HG02588 (cell line): ENCODE measurements at regions not wholly inside any gene's neighbourhood (a gene's known extent, or its start where the extent isn't known, plus 50 kb on each side); places are given as distances from the start of the nearest gene placed in this dataset.

Experiments
- ATAC-seq: cut with Tn5 transposase; IDR thresholded peaks from one replicate; pipeline ENCODE4 v1.9.1; 2021; ENCODE audit warnings: mild to moderate bottlenecking, moderate library complexity; ENCODE audit not compliant: unreplicated experiment

DNA sequence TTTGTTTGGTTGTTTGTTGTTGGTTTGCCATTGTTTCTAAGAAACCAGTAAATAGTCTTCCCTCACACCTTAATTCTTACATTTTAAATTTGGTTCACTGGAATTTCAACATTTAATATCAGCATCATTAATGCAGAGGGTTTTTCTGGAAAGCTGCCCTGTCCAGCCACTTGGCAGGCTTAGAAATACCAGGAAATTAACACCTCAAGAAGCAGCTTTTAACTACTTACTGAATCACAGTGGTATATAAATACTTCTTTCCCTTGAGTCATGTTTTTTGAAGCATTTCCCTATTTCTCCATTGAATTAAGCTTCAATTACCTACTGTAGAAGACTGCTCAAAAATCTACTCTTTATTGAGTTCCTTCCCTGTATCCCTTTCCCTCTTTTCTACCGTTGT is 1221.1 kb upstream of the ADGRL3 start:
- no peak for ATAC-seq

GRCh38 chr4:59983852-59984251 is 1216.3 kb upstream of the ADGRL3 start:
- ATAC-seq = no peak

DNA sequence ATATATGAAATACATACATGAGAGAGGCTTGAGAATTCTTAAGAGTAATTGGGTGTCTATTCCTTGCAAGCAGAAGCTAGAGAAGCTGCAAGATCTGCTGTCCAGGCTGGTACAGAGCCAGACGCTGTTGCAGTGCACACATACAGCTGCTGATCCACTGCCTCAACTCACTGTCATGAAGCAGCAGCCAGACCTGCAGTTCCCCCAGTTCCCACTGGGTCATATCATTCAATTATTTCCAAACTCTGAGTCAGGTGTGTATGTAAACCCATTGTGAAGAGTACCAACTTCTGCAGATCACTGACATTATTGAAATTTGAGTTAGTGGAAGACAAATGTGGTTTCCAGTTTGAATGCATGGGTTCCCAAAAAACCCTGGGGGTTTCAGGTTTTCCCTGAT is 1212.8 kb upstream of the ADGRL3 start:
- ATAC-seq = no peak

DNA sequence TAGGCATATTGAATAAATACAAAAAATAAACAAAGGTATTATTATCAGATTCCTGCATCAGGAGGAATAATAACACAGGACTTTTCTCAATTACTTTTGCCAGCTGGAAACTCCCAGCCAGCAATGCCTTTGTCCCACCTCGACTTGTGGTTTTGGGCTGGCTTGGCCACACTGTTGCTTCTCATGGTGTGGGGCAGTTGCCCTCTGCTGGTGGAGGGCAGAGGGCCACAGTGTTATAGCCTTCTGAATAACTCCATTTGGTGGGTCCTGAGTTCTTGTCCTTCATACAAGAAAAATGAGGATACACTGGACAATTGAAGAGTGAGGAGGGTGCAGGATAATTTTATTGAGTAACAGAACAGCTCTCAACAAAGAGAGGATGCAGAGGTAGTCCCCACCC is 1206.0 kb upstream of the ADGRL3 start:
- ATAC-seq = no peak

DNA sequence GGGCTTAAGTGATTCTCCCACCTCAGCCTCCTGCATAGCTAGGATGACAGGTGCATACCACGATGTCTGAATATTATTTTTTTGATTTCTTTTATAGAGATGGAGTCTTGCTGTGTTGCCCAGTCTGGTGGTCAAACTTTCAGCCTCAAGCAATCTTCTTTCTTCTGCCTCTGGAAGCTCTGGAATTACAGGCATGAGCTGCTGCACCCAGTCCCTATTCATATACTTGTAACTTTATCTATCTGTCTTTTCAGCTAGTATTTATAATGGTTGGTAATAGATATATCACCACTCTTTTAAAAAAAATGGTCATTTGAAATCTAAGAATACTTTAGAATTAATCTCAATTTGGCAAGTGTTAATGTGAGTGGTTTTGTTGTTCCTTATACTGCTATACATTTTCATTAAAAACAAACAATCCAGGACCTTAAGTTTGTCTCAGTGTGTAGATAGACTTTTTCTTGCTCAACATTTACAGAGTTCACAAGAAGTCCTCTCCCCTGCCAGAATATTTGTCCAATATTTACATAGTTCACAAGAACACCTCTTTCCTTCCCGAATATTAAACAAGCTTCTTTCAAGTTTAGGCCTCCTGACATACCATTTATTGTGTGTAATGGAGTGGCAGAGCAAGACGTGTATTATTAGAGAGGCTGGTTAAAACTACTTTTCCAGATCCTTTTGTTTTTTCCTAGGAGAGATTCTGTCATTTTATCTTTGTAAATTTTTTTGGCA is 1197.4 kb upstream of the ADGRL3 start:
- ATAC-seq = no peak

GRCh38 chr4:60013464-60014184 is 1186.5 kb upstream of the ADGRL3 start:
- no peak for ATAC-seq

- ATAC-seq = no peak
Measured at GRCh38 chr4:60016971-60017370, 1183.2 kb upstream of the ADGRL3 start.

DNA sequence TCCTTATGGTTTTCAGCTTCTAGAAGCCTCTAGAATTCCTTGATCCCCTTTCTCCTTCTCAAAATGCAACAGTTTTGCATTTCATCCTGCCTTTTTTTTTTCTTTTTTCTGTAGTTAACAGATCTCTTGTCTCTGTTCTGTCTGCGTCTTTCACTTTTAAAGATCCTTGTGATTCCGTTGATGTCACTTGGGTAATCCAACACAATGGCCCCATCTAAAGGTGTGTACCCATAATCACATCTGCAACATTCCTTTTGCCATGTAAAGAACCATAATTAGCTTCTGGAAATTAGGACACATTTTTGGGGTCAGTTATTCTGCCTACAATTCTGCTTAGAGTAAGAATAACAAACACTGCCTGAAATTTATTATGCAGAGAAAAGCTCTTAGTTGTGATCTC is 1180.9 kb upstream of the ADGRL3 start:
- no peak for ATAC-seq

- ATAC-seq = no peak
Measured at GRCh38 chr4:60019946-60020345, 1180.2 kb upstream of the ADGRL3 start.

DNA sequence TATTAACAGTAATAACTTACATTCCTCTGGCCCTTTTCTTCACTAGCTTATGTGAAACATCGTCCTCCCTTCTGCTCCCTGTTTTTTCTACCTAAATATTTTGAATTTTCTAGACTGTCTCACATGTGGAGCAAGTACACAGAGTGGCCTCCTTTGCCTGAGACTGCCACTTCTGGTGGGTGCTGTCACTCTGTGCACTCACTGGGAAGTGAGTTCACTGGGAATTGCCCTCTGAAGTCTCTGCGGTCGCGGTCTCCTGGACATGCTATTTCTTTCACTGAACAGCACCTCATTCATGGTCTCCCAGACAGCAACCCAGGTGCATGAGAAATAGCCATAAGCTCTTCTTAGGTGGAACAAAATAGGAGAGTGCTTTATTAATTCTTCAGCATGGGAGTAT is 1179.7 kb upstream of the ADGRL3 start:
- no peak for ATAC-seq

GRCh38 chr4:60033826-60034225 is 1166.3 kb upstream of the ADGRL3 start:
- no peak for ATAC-seq

GRCh38 chr4:60034361-60034760 is 1165.8 kb upstream of the ADGRL3 start:
- ATAC-seq = no peak

- no peak for ATAC-seq
Measured at GRCh38 chr4:60039908-60040307, 1160.2 kb upstream of the ADGRL3 start.

GRCh38 chr4:60042231-60042652 is 1157.9 kb upstream of the ADGRL3 start:
- ATAC-seq = no peak

DNA sequence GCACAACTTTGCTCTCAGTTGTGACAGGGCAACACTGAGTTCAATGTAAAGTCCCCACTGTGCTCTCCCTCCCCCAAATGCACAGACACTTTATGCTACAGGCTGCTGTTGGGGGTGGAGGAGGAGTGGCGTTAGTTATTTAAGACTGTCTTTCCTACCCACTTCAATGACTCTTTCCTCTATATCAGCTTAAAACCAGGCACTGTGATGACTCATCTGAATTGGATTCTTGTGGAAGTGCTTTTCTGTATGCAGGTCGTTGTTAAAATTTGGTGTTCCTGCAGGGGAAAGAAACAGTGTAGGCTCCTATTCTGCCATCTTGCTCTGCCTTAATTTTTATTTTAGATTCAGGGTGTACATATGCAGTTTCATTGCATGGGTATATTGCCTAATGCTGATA is 1157.2 kb upstream of the ADGRL3 start:
- ATAC-seq = no peak

DNA sequence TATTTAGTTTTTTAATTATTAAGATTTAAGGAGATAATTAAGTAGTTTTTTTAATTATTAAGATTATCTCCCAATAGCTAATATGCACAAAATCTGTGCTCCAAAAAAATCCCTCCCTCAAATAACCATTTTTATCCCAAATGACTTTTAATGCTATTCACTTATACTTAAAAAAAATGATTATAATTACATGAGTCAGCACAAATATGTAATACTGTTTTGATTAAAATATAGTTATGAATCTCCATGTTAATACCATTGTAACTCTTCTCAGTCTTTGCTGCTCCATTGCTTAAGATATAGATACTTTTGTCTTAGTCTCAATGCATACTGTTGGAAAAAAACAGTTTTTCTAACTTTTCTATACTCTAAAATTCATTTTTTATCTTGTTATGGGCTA is 1121.1 kb upstream of the ADGRL3 start:
- no peak for ATAC-seq

DNA sequence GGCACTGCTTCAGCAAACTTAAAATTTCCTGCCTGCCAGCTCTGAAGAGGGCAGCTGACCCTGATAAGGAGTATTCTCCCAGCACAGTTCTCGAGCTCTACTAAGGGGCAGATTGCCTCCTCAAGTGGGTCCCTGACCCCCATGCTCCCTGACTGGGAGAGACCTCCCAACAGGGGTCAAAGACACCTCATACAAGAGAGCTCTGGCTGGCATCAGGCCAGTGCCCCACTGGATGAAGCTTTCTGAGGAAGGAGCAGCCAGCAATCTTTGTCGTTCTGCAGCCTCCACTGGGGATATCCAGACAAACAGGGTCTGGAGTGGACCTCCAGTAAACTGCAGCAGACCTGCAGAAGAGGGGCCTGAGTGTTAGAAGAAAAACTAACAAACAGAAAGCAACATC is 1118.3 kb upstream of the ADGRL3 start:
- no peak for ATAC-seq

DNA sequence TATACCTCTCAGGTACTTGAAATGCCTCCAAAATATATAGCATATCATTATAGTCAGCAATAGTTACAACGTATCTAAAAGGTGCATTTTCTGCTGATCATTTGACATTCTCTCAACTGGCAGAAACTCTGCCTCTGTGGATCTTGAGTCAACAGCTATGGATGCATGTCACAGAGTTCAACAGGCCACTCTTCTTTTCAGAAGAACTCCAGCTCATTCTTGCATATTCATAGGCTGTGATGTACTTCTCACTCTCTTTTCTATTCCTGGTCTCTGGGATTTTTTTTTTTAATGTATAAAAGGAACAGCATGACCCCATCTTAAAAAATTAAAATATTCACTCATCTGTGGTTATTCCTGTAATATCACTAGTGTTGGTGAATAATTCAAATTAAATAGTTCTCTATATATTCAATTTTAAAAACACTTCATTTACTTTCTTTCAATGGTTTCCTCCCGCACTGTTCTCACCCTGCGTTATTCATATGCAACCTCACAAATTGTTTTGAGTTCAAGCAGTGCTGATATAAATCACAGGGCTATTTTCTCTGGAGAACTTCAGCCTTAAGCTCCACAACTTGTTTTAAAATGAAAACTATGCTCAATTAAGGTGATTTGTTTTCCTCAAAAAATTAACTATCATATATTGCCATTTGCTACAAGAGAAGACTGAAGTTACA is 1111.2 kb upstream of the ADGRL3 start:
- ATAC-seq = no peak

DNA sequence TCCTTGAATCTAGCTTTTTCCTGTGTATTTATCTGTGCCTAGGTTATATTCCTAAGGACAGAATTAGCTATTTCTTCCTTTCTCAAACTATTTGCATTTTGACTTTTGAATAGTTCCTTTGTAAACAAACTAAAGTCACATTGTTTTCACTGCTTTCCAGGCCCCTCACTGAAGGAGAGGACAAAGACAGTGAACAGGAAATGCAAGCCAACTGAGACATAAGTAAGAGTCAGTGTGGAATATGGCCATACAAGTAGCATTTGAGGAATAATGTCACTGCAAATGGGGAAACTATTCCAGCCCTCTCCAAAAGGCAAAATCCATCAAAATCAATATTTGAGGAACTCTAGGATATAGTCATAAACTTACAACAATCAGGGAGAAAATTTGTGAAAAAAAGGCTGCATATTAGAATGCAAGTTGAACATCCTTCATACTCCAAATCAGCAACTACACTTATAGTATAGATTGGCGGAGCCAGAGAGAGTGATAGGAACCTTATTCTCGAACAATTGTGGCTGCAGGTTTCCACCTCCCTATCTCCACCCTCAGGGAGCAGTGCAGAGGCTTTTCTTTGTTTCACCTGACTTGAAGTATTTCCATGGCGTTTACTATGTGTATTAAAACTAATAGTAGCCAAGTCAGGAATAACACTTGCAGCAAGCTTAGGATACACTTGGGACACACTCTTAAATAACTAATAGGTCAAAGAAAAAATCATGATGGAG is 1110.4 kb upstream of the ADGRL3 start:
- ATAC-seq = no peak

DNA sequence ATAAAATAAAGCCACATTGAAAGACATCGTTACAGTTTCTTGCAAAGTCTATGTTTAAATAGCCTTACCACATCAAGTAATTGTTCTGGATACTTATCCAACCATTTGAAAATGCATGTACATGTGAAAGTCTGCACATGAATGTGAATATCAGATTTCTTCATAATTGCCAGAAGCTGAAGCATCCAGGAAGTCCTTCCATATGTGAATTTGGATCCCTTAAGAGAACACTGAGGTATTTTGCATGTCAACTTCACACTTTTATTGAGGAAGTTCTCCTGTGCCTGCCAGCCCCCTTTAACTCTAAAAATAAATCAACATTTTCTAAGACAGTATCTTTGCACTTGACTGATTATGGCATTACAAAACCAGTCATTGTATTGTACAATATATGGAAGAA is 1103.5 kb upstream of the ADGRL3 start:
- ATAC-seq = no peak

GRCh38 chr4:60116592-60116991 is 1083.5 kb upstream of the ADGRL3 start:
- no peak for ATAC-seq
